ENCODE measurements at regions not wholly inside any gene's neighbourhood (a gene's known extent, or its start where the extent isn't known, plus 50 kb on each side); places are given as distances from the start of the nearest gene placed in this dataset.

DNA sequence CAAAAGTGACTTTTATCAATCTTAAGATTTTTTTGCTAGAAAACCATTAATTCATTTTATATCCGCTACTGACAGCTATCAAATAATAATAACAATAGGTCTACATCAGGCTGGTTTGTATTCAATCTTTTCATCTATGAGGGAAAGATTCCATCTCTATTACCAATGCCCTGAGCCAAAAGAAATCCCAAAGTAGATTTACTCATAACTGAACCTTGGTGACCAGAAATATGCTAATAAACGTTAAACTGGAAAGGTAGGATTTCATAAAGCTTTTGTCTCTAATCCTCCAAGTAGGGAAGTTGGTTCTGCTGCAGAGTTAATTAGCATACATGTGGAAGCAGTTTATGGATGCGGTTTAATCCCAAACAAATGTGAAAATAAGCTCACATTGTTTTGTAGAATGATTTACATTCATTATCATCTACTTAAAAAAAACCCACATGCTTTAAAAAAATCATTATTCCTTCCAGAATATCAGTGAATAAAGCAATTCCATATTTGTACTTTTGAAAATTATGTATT is 715.5 kb downstream of the CETN3 start:
- Histone ChIP-seq H3K27ac (replicated peaks) (no peak overlapping the region), H3K4me3 (replicated peaks; ENCODE audit: insufficient read depth, low read length) (no peak overlapping the region), H3K27me3 (ENCODE audit: insufficient read depth, poor library complexity, severe bottlenecking) (no peaks in the 10 kb centered on the region)
- no peak for DNase-seq (ENCODE audit: low read depth in 1 of 2, low spot score in 1 of 2)
- TF ChIP-seq POLR2AphosphoS5 (IDR thresholded peaks at IDR 0.05; ENCODE audit: low read depth) = no peak
- TF ChIP-seq GABPA (IDR thresholded peaks at IDR 0.05; ENCODE audit: low read depth) = no peak
- TF ChIP-seq, protein P1, sequence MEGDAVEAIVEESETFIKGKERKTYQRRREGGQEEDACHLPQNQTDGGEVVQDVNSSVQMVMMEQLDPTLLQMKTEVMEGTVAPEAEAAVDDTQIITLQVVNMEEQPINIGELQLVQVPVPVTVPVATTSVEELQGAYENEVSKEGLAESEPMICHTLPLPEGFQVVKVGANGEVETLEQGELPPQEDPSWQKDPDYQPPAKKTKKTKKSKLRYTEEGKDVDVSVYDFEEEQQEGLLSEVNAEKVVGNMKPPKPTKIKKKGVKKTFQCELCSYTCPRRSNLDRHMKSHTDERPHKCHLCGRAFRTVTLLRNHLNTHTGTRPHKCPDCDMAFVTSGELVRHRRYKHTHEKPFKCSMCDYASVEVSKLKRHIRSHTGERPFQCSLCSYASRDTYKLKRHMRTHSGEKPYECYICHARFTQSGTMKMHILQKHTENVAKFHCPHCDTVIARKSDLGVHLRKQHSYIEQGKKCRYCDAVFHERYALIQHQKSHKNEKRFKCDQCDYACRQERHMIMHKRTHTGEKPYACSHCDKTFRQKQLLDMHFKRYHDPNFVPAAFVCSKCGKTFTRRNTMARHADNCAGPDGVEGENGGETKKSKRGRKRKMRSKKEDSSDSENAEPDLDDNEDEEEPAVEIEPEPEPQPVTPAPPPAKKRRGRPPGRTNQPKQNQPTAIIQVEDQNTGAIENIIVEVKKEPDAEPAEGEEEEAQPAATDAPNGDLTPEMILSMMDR (IDR thresholded peaks at IDR 0.05; ENCODE audit: insufficient read depth, low read length) = no peak
- no peak for TF ChIP-seq SPI1 (IDR thresholded peaks at IDR 0.05; ENCODE audit: borderline replicate concordance, low read depth)
- TF ChIP-seq, protein P2, sequence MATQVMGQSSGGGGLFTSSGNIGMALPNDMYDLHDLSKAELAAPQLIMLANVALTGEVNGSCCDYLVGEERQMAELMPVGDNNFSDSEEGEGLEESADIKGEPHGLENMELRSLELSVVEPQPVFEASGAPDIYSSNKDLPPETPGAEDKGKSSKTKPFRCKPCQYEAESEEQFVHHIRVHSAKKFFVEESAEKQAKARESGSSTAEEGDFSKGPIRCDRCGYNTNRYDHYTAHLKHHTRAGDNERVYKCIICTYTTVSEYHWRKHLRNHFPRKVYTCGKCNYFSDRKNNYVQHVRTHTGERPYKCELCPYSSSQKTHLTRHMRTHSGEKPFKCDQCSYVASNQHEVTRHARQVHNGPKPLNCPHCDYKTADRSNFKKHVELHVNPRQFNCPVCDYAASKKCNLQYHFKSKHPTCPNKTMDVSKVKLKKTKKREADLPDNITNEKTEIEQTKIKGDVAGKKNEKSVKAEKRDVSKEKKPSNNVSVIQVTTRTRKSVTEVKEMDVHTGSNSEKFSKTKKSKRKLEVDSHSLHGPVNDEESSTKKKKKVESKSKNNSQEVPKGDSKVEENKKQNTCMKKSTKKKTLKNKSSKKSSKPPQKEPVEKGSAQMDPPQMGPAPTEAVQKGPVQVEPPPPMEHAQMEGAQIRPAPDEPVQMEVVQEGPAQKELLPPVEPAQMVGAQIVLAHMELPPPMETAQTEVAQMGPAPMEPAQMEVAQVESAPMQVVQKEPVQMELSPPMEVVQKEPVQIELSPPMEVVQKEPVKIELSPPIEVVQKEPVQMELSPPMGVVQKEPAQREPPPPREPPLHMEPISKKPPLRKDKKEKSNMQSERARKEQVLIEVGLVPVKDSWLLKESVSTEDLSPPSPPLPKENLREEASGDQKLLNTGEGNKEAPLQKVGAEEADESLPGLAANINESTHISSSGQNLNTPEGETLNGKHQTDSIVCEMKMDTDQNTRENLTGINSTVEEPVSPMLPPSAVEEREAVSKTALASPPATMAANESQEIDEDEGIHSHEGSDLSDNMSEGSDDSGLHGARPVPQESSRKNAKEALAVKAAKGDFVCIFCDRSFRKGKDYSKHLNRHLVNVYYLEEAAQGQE (IDR thresholded peaks at IDR 0.05; ENCODE audit: insufficient replicate concordance, low read depth) = no peak

DNA sequence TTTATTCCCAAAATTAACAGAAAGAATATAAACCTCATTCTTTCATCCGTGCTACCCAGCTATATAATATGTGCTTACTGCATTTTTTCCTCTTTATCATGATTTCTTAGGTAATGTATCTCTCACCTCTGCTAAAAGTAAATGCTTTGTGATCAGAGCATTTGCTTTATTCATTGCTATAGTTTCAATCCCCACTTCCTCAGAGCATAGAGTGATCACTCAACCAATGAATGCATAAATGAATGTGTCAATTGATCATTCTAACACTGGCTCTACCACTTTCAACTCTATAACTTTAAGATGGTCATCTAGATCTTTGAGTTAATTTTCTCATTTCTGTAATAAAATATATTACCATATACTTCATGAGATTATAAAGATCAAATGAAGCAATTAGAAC is 719.2 kb downstream of the CETN3 start:
- TF ChIP-seq, protein P1 (IDR thresholded peaks at IDR 0.05; ENCODE audit: insufficient read depth, low read length) = no peak
- TF ChIP-seq, protein P2 (IDR thresholded peaks at IDR 0.05; ENCODE audit: insufficient replicate concordance, low read depth) = no peak
- TF ChIP-seq POLR2AphosphoS5 (IDR thresholded peaks at IDR 0.05; ENCODE audit: low read depth) = no peak
- no peaks in the 10 kb centered on the region for H3K27me3 ChIP-seq (ENCODE audit: insufficient read depth, poor library complexity, severe bottlenecking)
- no peak overlapping the region for H3K4me3 ChIP-seq (replicated peaks; ENCODE audit: insufficient read depth, low read length)
- no peak overlapping the region for H3K27ac ChIP-seq (replicated peaks)
- DNase-seq (ENCODE audit: low read depth in 1 of 2, low spot score in 1 of 2) = no peak

DNA sequence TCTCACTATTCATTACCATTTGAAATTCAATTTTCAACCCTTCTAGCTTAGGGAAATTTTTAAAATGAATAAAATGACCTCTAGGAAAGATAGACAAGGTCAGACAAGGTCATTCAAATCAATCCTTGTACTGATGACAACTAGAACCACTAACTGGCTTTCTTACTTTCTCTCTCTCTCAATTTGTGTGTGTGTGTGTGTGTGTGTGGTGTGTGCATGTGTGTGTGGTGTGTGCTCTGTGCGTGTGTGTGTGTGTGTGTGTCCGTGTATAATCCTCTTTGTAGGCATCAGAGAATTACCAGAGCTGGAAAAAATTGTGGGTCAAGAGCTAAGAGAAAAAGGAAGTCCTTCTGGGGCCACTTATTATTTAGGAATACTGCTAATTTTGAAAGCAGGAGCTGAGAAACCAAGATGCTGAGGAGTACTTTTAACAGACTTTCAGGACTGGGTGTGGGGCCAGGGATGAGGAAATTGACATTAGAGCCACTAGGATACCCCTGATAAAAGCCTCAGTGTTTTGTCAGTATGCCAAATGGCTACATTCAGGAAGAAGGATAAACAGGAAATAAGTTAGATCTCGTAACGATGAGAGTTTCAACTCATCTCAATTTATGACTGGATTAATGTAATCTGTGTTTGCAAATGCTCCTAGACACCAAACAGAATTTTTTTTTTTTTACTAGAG is 723.3 kb downstream of the CETN3 start:
- H3K4me3 ChIP-seq (replicated peaks; ENCODE audit: insufficient read depth, low read length) = no peak overlapping the region
- DNase-seq (ENCODE audit: low read depth in 1 of 2, low spot score in 1 of 2) = no peak
- no peak for TF ChIP-seq SPI1 (IDR thresholded peaks at IDR 0.05; ENCODE audit: borderline replicate concordance, low read depth)
- TF ChIP-seq, protein P1 (IDR thresholded peaks at IDR 0.05; ENCODE audit: insufficient read depth, low read length) = no peak
- no peak for TF ChIP-seq POLR2AphosphoS5 (IDR thresholded peaks at IDR 0.05; ENCODE audit: low read depth)
- TF ChIP-seq, protein P2 (IDR thresholded peaks at IDR 0.05; ENCODE audit: insufficient replicate concordance, low read depth) = no peak
- TF ChIP-seq GABPA (IDR thresholded peaks at IDR 0.05; ENCODE audit: low read depth) = no peak
- no peak overlapping the region for H3K27ac ChIP-seq (replicated peaks)
- no peaks in the 10 kb centered on the region for H3K27me3 ChIP-seq (ENCODE audit: insufficient read depth, poor library complexity, severe bottlenecking)
